IMR-90 (cell line): ENCODE measurements at regions not wholly inside any gene's neighbourhood (a gene's known extent, or its start where the extent isn't known, plus 50 kb on each side); places are given as distances from the start of the nearest gene placed in this dataset.

ENCODE experiments used
- ATAC-seq: fragments of 200-7000 bp; cut with Tn5 transposase; 2 replicates; pipeline ENCODE4 v1.9.1; 2020; ENCODE audit warnings: low read depth, mild to moderate bottlenecking, moderate library complexity
- BruUV-seq: library from RNA; stranded (reverse); fragments of 400-500 nt; replicated peaks from 2 replicates; lab custom pipeline; 2021; lab: Mats Ljungman, UMichigan
- CTCF ChIA-PET: fragments of 300-600 bp; formaldehyde crosslinking; extraction: SDS; loops from one replicate; lab custom pipeline; 2021; ENCODE audit warnings: antibody characterized with exemption; lab: Yijun Ruan, JAX
- POLR2A ChIA-PET: fragments of 300-600 bp; sonication (Branson Sonifier 250); formaldehyde crosslinking; loops from one replicate; lab custom pipeline; 2022; ENCODE audit warnings: antibody characterized with exemption; ENCODE audit not compliant: unreplicated experiment; lab: Charles Lee
- DNase-seq: peaks from one replicate; pipeline ENCODE4 v3.0.0; 2013
- H2AFZ ChIP-seq: replicated peaks from 2 replicates; pipeline ENCODE3; 2013; ENCODE audit warnings: low read length, mild to moderate bottlenecking; ENCODE audit not compliant: poor library complexity
- H2AK5ac ChIP-seq: 2 replicates; pipeline ENCODE4 v1.6.1; 2013; ENCODE audit warnings: low read depth, low read length, inconsistent platforms
- H2AK9ac ChIP-seq: replicated peaks from 2 replicates; pipeline ENCODE3; 2013; ENCODE audit warnings: mild to moderate bottlenecking, low read depth, low read length, moderate library complexity; ENCODE audit not compliant: poor library complexity
- H2BK120ac ChIP-seq: 2 replicates; pipeline ENCODE4 v1.6.1; 2013; ENCODE audit warnings: low read depth, low read length, inconsistent platforms
- H2BK15ac ChIP-seq: 3 replicates; pipeline ENCODE4 v1.6.1; 2013; ENCODE audit warnings: low read depth, low read length, inconsistent platforms
- H2BK20ac ChIP-seq: 2 replicates; pipeline ENCODE4 v1.6.1; 2013; ENCODE audit warnings: low read depth, mild to moderate bottlenecking, inconsistent platforms, low read length, moderate library complexity
- H2BK5ac ChIP-seq: 2 replicates; pipeline ENCODE4 v1.6.1; 2013; ENCODE audit warnings: mild to moderate bottlenecking, low read depth, low read length, inconsistent platforms; ENCODE audit not compliant: poor library complexity, severe bottlenecking
- H3K14ac ChIP-seq: replicated peaks from 2 replicates; pipeline ENCODE4 v1.6.1; 2013; ENCODE audit warnings: low read depth, low read length, inconsistent platforms
- H3K18ac ChIP-seq: 2 replicates; pipeline ENCODE4 v1.6.1; 2013; ENCODE audit warnings: low read depth, low read length, control low read depth
- H3K23ac ChIP-seq: 2 replicates; pipeline ENCODE4 v1.6.1; 2013; ENCODE audit warnings: low read depth, low read length, inconsistent platforms
- H3K27ac ChIP-seq: 2 replicates; pipeline ENCODE4 v1.5.1; 2013; ENCODE audit warnings: mild to moderate bottlenecking, control low read depth, low read length; ENCODE audit not compliant: insufficient read depth
- H3K27me3 ChIP-seq: 2 replicates; pipeline ENCODE4 v1.6.1; 2013; ENCODE audit warnings: low read length; ENCODE audit not compliant: control insufficient read depth, insufficient read depth
- H3K36me3 ChIP-seq: 2 replicates; pipeline ENCODE4 v1.6.1; 2013; ENCODE audit warnings: low read length, mixed read lengths; ENCODE audit not compliant: control insufficient read depth, insufficient read depth
- H3K4ac ChIP-seq: 2 replicates; pipeline ENCODE4 v1.6.1; 2013; ENCODE audit warnings: low read depth, low read length, inconsistent platforms
- H3K4me1 ChIP-seq: 2 replicates; pipeline ENCODE4 v1.6.1; 2013; ENCODE audit warnings: low read length, mixed read lengths; ENCODE audit not compliant: control insufficient read depth, insufficient read depth
- H3K4me2 ChIP-seq: 2 replicates; pipeline ENCODE4 v1.6.1; 2013; ENCODE audit warnings: low read depth, mild to moderate bottlenecking, control low read depth, low read length, moderate library complexity
- H3K4me3 ChIP-seq: 2 replicates; pipeline ENCODE4 v1.5.1; 2013; ENCODE audit warnings: low read depth, mild to moderate bottlenecking, control low read depth, low read length, moderate library complexity; ENCODE audit not compliant: insufficient read depth
- H3K56ac ChIP-seq: 2 replicates; pipeline ENCODE4 v1.6.1; 2013; ENCODE audit warnings: low read length, inconsistent platforms; ENCODE audit not compliant: insufficient read depth; ENCODE audit errors: extremely low read depth
- H3K79me1 ChIP-seq, 2 experiments: 2 replicates each; pipeline ENCODE4 v1.6.1; 2013; ENCODE audit warnings: low read length in 2 of 2, inconsistent platforms in 1 of 2, low read depth in 1 of 2
- H3K9ac ChIP-seq: 2 replicates; pipeline ENCODE4 v1.6.1; 2013; ENCODE audit warnings: low read depth, low read length, control low read depth
- H3K9me1 ChIP-seq: 2 replicates; pipeline ENCODE4 v1.6.1; 2013; ENCODE audit warnings: low read length, inconsistent platforms; ENCODE audit not compliant: insufficient read depth
- H3K9me3 ChIP-seq: 2 replicates; pipeline ENCODE4 v1.6.1; 2013; ENCODE audit warnings: low read length; ENCODE audit not compliant: control insufficient read depth, insufficient read depth
- H4K20me1 ChIP-seq: 2 replicates; pipeline ENCODE4 v1.6.1; 2013; ENCODE audit warnings: low read length, inconsistent platforms; ENCODE audit not compliant: insufficient read depth
- H4K5ac ChIP-seq: 2 replicates; pipeline ENCODE4 v1.6.1; 2013; ENCODE audit warnings: mild to moderate bottlenecking, low read depth, low read length, control low read depth
- H4K8ac ChIP-seq, 2 experiments: 2 replicates each; pipeline ENCODE4 v1.6.1; 2013; ENCODE audit warnings: low read depth in 2 of 2, low read length in 2 of 2, control low read depth in 1 of 2, inconsistent platforms in 1 of 2
- H4K91ac ChIP-seq: 2 replicates; pipeline ENCODE4 v1.6.1; 2013; ENCODE audit warnings: low read depth, low read length, inconsistent platforms; ENCODE audit not compliant: insufficient read depth
- CEBPB ChIP-seq: IDR thresholded peaks from 2 replicates; pipeline ENCODE4 v1.6.1; 2012; ENCODE audit warnings: low read depth, low read length, improper control_type of control experiment
- WGBS, 2 experiments: methylation state at CpG; one replicate each; pipeline versions ENCODE4 v1.1.5 to v1.1.7; 2013; ENCODE audit warnings: missing lambda C conversion rate in 2 of 2; ENCODE audit not compliant: insufficient read length in 1 of 2; ENCODE audit errors: extremely low coverage in 2 of 2; 5-methylcytosine and 5-hydroxymethylcytosine counted together
- dilution Hi-C: fragments of 300-500 bp; cut with HindIII; formaldehyde crosslinking; loops from one replicate; pipeline ENCODE4 v1.14.3; 2018; ENCODE audit warnings: low sequenced_read_pairs; ENCODE audit not compliant: unreplicated experiment
- in situ Hi-C: fragments of 300-500 bp; cut with MboI; formaldehyde crosslinking; loops from 3 replicates; pipeline ENCODE4 v1.14.3; 2019; ENCODE audit warnings: low sequenced_read_pairs, inconsistent platforms, mixed read lengths
- intact Hi-C: fragments of 100-400 bp; cut with micrococcal nuclease; formaldehyde crosslinking; loops from 2 replicates; pipeline ENCODE4 v1.10.0; 2022

DNA sequence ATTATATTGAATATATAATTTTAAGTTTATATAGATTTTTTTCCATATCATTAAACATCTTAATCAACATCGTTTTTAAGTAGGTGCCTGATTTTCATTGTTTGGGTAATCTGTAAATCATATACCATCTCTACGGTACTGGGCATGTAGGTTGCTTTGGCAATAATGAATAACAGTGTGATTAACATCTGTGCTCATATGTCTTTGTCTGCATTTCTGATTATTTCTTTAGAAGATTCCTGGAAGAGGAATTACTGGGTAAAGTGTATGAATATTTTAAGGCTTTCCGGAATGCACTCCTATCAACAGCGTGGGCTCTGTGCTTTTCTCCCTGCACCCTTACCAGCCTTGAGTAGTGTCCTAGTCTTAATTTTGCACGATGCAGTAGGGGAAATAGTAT, 119.8 kb upstream of the LIPC start:
- Histone ChIP-seq H4K5ac (no peak overlapping the region), H3K4ac (no peak overlapping the region), H3K9me3 (no peaks in the 10 kb centered on the region), H4K91ac (no peak overlapping the region), H2AK5ac (no peak overlapping the region), H2BK15ac (no peak overlapping the region), H2BK20ac (no peak overlapping the region), H3K4me2 (no peak overlapping the region), H3K9me1 (peaks cover 9% of the 10 kb centered on the region; the same call in 1 of the 2 replicates), H2BK5ac (no peak overlapping the region), H3K14ac (no peak overlapping the region), H3K23ac (no peak overlapping the region), H3K9ac (no peak overlapping the region), H3K27ac (no peak overlapping the region), H3K4me1 (peaks cover 8% of the 10 kb centered on the region), H4K20me1 (no peaks in the 10 kb centered on the region), H3K56ac (no peak overlapping the region), H3K18ac (no peak overlapping the region), H3K79me1 (no peaks in the 10 kb centered on the region), H4K8ac (no peak overlapping the region), H3K4me3 (no peak overlapping the region), H3K27me3 (no peaks in the 10 kb centered on the region), H2AFZ (no peak overlapping the region), H2BK120ac (no peak overlapping the region), H2AK9ac (no peak overlapping the region), H3K36me3 (no peaks in the 10 kb centered on the region)
- ChIA-PET CTCF (no interaction called here), POLR2A (no interaction called here)
- DNase-seq (no peak), ATAC-seq (no peak)
- no CpG with 5 or more reads among the region's 5 CpGs for WGBS, 2 experiments
- dilution Hi-C loops (no loop called here), in situ Hi-C loops (no loop called here), intact Hi-C loops (no loop called here)
- BruUV-seq: no TSS peak
- TF ChIP-seq CEBPB: no peak
